ENCODE measurements at regions not wholly inside any gene's neighbourhood (a gene's known extent, or its start where the extent isn't known, plus 50 kb on each side); places are given as distances from the start of the nearest gene placed in this dataset.

DNA sequence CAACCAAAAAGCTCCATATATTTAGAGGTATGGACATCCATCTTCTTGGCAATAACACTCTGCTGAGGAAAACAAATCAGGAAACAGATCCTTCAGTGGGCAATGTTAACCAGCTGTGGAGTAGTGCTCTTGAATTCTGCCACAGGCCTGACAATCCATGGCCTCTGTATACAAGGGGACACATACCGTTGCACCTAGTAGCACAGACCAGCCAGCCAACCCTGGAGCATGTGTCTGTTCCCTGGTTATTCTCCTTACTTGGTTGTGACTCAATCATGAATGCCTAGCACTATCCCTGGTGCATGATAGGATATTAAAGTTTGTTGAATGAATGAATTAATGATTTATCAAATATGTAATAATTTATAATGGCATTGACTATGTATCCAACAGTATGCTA is 261.4 kb upstream of the MGAT5 start:
- TF ChIP-seq, protein P1, sequence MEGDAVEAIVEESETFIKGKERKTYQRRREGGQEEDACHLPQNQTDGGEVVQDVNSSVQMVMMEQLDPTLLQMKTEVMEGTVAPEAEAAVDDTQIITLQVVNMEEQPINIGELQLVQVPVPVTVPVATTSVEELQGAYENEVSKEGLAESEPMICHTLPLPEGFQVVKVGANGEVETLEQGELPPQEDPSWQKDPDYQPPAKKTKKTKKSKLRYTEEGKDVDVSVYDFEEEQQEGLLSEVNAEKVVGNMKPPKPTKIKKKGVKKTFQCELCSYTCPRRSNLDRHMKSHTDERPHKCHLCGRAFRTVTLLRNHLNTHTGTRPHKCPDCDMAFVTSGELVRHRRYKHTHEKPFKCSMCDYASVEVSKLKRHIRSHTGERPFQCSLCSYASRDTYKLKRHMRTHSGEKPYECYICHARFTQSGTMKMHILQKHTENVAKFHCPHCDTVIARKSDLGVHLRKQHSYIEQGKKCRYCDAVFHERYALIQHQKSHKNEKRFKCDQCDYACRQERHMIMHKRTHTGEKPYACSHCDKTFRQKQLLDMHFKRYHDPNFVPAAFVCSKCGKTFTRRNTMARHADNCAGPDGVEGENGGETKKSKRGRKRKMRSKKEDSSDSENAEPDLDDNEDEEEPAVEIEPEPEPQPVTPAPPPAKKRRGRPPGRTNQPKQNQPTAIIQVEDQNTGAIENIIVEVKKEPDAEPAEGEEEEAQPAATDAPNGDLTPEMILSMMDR (IDR thresholded peaks at IDR 0.05): no peak
- no peak for TF ChIP-seq POLR2A (IDR thresholded peaks at IDR 0.05)
- no peak for TF ChIP-seq POLR2AphosphoS5 (IDR thresholded peaks at IDR 0.05)
